GM12878 (cell line): ENCODE measurements at regions not wholly inside any gene's neighbourhood (a gene's known extent, or its start where the extent isn't known, plus 50 kb on each side); places are given as distances from the start of the nearest gene placed in this dataset.

ENCODE experiments used
- ATAC-seq: fragments of 200-7000 bp; cut with Tn5 transposase; 3 replicates; pipeline ENCODE4 v1.9.1; 2020; ENCODE audit warnings: mild to moderate bottlenecking, moderate library complexity
- BruUV-seq: library from RNA; stranded (reverse); fragments of 400-500 nt; replicated peaks from 2 replicates; lab custom pipeline; 2021; lab: Mats Ljungman, UMichigan
- CTCF ChIA-PET: fragments of 300-600 bp; sonication (Branson Sonifier 250); formaldehyde crosslinking; extraction: SDS; loops from one replicate; lab custom pipeline; 2021; ENCODE audit warnings: inconsistent platforms; lab: Yijun Ruan, JAX
- POLR2A ChIA-PET: fragments of 350-600 bp; formaldehyde crosslinking; extraction: SDS; loops from one replicate; lab custom pipeline; 2021; ENCODE audit warnings: inconsistent platforms; lab: Charles Lee
- RAD21 ChIA-PET: fragments of 300-600 bp; sonication (Branson Sonifier 250); formaldehyde crosslinking; loops from one replicate; lab custom pipeline; 2023; ENCODE audit warnings: antibody characterized with exemption; ENCODE audit not compliant: unreplicated experiment; lab: Charles Lee
- SMC1A ChIA-PET: fragments of 300-600 bp; sonication (Branson Sonifier 250); formaldehyde crosslinking; loops from one replicate; lab custom pipeline; 2023; ENCODE audit not compliant: unreplicated experiment, uncharacterized antibody; lab: Charles Lee
- DNase-seq: peaks from one replicate; pipeline ENCODE4 v3.0.0-alpha.2; 2011; ENCODE audit warnings: low read depth, low spot score
- FAIRE-seq: peaks from 3 replicates; lab custom pipeline; 2011; peaks lifted over from hg19 to GRCh38; lab: Jason Lieb, UNC
- H2AFZ ChIP-seq: 2 replicates; pipeline ENCODE4 v1.6.0; 2011; ENCODE audit warnings: low read depth, low read length, control low read depth; ENCODE audit not compliant: control insufficient read depth
- H3K27ac ChIP-seq: 2 replicates; pipeline ENCODE4 v1.5.1; 2011; ENCODE audit warnings: control low read depth; ENCODE audit not compliant: control insufficient read depth, insufficient read depth
- H3K27me3 ChIP-seq, 2 experiments: replicated peaks in 1 of 2; 2 replicates each; pipeline versions ENCODE4 v1.6.0 to v1.6.1; 2011; ENCODE audit warnings: low read length in 1 of 2; ENCODE audit not compliant: control insufficient read depth in 2 of 2, insufficient read depth in 2 of 2
- H3K36me3 ChIP-seq, 2 experiments: 2 replicates each; pipeline ENCODE4 v1.5.1; 2011; ENCODE audit warnings: low read length in 1 of 2; ENCODE audit not compliant: control insufficient read depth in 2 of 2, insufficient read depth in 2 of 2
- H3K4me1 ChIP-seq: 2 replicates; pipeline ENCODE4 v1.6.1; 2011; ENCODE audit warnings: mild to moderate bottlenecking, low read length, moderate library complexity, mixed read lengths; ENCODE audit not compliant: control insufficient read depth, insufficient read depth
- H3K4me2 ChIP-seq: 2 replicates; pipeline ENCODE4 v1.6.0; 2011; ENCODE audit warnings: control low read depth; ENCODE audit not compliant: control insufficient read depth, insufficient read depth
- H3K4me3 ChIP-seq: fragments of 200-600 bp; sonication (generic); 2 replicates; pipeline ENCODE4 v1.5.1; 2016
- H3K79me2 ChIP-seq: 2 replicates; pipeline ENCODE4 v1.6.0; 2011; ENCODE audit warnings: low read length; ENCODE audit not compliant: control insufficient read depth, insufficient read depth
- H3K9ac ChIP-seq: 2 replicates; pipeline ENCODE4 v1.8.0; 2011; ENCODE audit warnings: low read length, control low read depth, mixed read lengths; ENCODE audit not compliant: control insufficient read depth, insufficient read depth
- H3K9me3 ChIP-seq: replicated peaks from 3 replicates; pipeline ENCODE4 v1.5.1; 2011; ENCODE audit warnings: mild to moderate bottlenecking, low read length; ENCODE audit not compliant: control insufficient read depth, insufficient read depth
- H4K20me1 ChIP-seq: 2 replicates; pipeline ENCODE4 v1.6.0; 2011; ENCODE audit not compliant: control insufficient read depth, insufficient read depth
- ATF7 ChIP-seq: fragments of 450-650 bp; IDR thresholded peaks from 2 replicates; pipeline ENCODE4 v1.6.1; 2016; ENCODE audit warnings: low read depth, mild to moderate bottlenecking
- CREB1 ChIP-seq: IDR thresholded peaks from 2 replicates; pipeline ENCODE4 v1.6.1; 2012; ENCODE audit warnings: low read depth, mild to moderate bottlenecking, inconsistent platforms
- EP300 ChIP-seq, 2 experiments: fragments of 150-350 bp in 1 of 2; IDR thresholded peaks; 2 replicates each; pipeline ENCODE4 v1.6.1; 2011 to 2012; ENCODE audit warnings: low read depth in 2 of 2, low read length in 2 of 2, borderline replicate concordance in 1 of 2, improper control_type of control experiment in 1 of 2, inconsistent platforms in 1 of 2; ENCODE audit not compliant: control insufficient read depth in 1 of 2
- FOXK2 ChIP-seq: fragments of 450-650 bp; IDR thresholded peaks from 2 replicates; pipeline ENCODE4 v1.6.1; 2017; ENCODE audit warnings: mild to moderate bottlenecking, moderate library complexity
- FOXM1 ChIP-seq: IDR thresholded peaks from 2 replicates; pipeline ENCODE4 v1.6.1; 2012; ENCODE audit warnings: low read depth, mild to moderate bottlenecking, inconsistent platforms, low read length, moderate library complexity
- IKZF2 ChIP-seq, 2 experiments: fragments of 450-650 bp; IDR thresholded peaks; 2 replicates each; pipeline ENCODE4 v1.6.1; 2017; ENCODE audit warnings: mild to moderate bottlenecking in 2 of 2, moderate library complexity in 2 of 2
- MEF2A ChIP-seq: IDR thresholded peaks from 2 replicates; pipeline ENCODE4 v1.6.1; 2011; ENCODE audit warnings: low read depth, mild to moderate bottlenecking, low read length, moderate library complexity; ENCODE audit not compliant: insufficient read depth
- POLR2A ChIP-seq: IDR thresholded peaks from 2 replicates; pipeline ENCODE4 v1.6.1; 2011; ENCODE audit warnings: low read depth, mild to moderate bottlenecking, low read length
- POU2F2 ChIP-seq: IDR thresholded peaks from 3 replicates; pipeline ENCODE4 v1.6.1; 2011; ENCODE audit warnings: low read depth, mild to moderate bottlenecking, low read length, borderline replicate concordance
- RAD51 ChIP-seq: fragments of 450-650 bp; IDR thresholded peaks from 2 replicates; pipeline ENCODE4 v1.6.1; 2016; ENCODE audit warnings: moderate library complexity, mild to moderate bottlenecking, inconsistent platforms
- RBBP5 ChIP-seq: fragments of 200-600 bp; sonication (generic); conservative IDR thresholded peaks from 2 replicates; pipeline ENCODE4 v1.6.1; 2016
- RUNX3 ChIP-seq: IDR thresholded peaks from 2 replicates; pipeline ENCODE4 v1.6.1; 2012; ENCODE audit warnings: low read length, inconsistent platforms
- SIN3A ChIP-seq: IDR thresholded peaks from 2 replicates; pipeline ENCODE4 v1.6.1; 2012; ENCODE audit warnings: low read depth, low read length, improper control_type of control experiment
- SREBF1 ChIP-seq: IDR thresholded peaks from 2 replicates; pipeline ENCODE4 v1.6.1; 2012; ENCODE audit warnings: mild to moderate bottlenecking, low read length
- TARDBP ChIP-seq: IDR thresholded peaks from 2 replicates; pipeline ENCODE4 v1.6.1; 2016; ENCODE audit warnings: borderline replicate concordance
- ZZZ3 ChIP-seq: IDR thresholded peaks from 2 replicates; pipeline ENCODE4 v1.6.1; 2011; ENCODE audit warnings: low read depth; ENCODE audit not compliant: control insufficient read depth, insufficient read length
- WGBS: methylation state at CpG from one replicate; pipeline ENCODE4 v1.1.6; 2016; ENCODE audit warnings: low lambda C conversion rate; ENCODE audit not compliant: insufficient replicate concordance, insufficient coverage; ENCODE audit errors: missing lambda C conversion rate; 5-methylcytosine and 5-hydroxymethylcytosine counted together
- in situ Hi-C: fragments of 300-500 bp; cut with MboI; formaldehyde crosslinking; loops from 9 replicates; pipeline ENCODE4 v1.14.3; 2018; ENCODE audit warnings: mixed read lengths
- intact Hi-C: fragments of 100-400 bp; cut with micrococcal nuclease; formaldehyde crosslinking; loops from one replicate; pipeline ENCODE4 v1.14.2; 2022; ENCODE audit not compliant: unreplicated experiment
- TF ChIP-seq, protein P1 (sequence below): IDR thresholded peaks from 2 replicates; pipeline ENCODE4 v1.6.1; 2012; ENCODE audit warnings: low read length, inconsistent platforms
- TF ChIP-seq, protein P2 (sequence below): IDR thresholded peaks from 2 replicates; pipeline ENCODE4 v1.6.1; 2012; ENCODE audit warnings: improper control_type of control experiment, low read depth, low read length; ENCODE audit not compliant: insufficient replicate concordance
- TF ChIP-seq, protein P3 (sequence below): IDR thresholded peaks from 2 replicates; pipeline ENCODE4 v1.6.1; 2011; ENCODE audit warnings: mild to moderate bottlenecking, low read depth, low read length, moderate library complexity; ENCODE audit not compliant: insufficient replicate concordance

DNA sequence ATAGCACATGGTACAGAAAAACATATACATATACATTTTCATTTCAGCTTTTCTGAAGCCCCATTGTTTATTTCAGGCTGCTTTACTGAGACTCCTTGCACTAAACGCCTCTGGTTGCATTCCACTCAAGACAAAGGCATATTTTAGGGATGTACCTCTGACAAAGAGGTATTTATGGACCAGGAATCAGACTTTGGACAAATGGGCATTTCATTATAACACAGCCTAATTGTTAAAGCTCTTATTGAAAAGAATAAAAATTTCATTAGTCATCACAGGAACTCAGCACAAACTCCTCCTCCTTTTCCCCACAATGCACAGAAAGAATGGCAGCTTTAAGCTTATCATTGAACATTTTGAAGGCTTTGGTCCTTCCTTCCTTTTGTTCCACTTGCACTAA is 62.9 kb upstream of the UGT8 start (continued):
- TF ChIP-seq, protein P1, sequence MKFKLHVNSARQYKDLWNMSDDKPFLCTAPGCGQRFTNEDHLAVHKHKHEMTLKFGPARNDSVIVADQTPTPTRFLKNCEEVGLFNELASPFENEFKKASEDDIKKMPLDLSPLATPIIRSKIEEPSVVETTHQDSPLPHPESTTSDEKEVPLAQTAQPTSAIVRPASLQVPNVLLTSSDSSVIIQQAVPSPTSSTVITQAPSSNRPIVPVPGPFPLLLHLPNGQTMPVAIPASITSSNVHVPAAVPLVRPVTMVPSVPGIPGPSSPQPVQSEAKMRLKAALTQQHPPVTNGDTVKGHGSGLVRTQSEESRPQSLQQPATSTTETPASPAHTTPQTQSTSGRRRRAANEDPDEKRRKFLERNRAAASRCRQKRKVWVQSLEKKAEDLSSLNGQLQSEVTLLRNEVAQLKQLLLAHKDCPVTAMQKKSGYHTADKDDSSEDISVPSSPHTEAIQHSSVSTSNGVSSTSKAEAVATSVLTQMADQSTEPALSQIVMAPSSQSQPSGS: no peak

GRCh38 chr4:114537352-114537751 is 61.3 kb upstream of the UGT8 start:
- CTCF ChIA-PET: interaction anchor here (0.6 kb wide), 1 partner anchor 175 kb away, joined by 5 read pairs; no protein-coding TSS in a partner anchor
- Histone ChIP-seq H3K36me3 (no peaks in the 10 kb centered on the region), H3K9ac (no peak overlapping the region), H3K27ac (no peak overlapping the region), H3K4me3 (no peak overlapping the region), H3K9me3 (no peaks in the 10 kb centered on the region), H4K20me1 (no peaks in the 10 kb centered on the region), H3K79me2 (no peaks in the 10 kb centered on the region), H3K4me2 (no peak overlapping the region), H2AFZ (no peak overlapping the region), H3K4me1 (no peaks in the 10 kb centered on the region), H3K27me3 (no peaks in the 10 kb centered on the region)
- DNase-seq (no peak), FAIRE-seq (no peak), ATAC-seq (no peak)
- POLR2A ChIA-PET: no interaction called here
- intact Hi-C loops: no loop called here
- no TSS peak for BruUV-seq
- WGBS: 76% methylated on average over 3 of the region's 3 CpGs
- RAD21 ChIA-PET: no interaction called here
- in situ Hi-C loops: no loop called here
- SMC1A ChIA-PET: no interaction called here
- TF ChIP-seq, protein P2, sequence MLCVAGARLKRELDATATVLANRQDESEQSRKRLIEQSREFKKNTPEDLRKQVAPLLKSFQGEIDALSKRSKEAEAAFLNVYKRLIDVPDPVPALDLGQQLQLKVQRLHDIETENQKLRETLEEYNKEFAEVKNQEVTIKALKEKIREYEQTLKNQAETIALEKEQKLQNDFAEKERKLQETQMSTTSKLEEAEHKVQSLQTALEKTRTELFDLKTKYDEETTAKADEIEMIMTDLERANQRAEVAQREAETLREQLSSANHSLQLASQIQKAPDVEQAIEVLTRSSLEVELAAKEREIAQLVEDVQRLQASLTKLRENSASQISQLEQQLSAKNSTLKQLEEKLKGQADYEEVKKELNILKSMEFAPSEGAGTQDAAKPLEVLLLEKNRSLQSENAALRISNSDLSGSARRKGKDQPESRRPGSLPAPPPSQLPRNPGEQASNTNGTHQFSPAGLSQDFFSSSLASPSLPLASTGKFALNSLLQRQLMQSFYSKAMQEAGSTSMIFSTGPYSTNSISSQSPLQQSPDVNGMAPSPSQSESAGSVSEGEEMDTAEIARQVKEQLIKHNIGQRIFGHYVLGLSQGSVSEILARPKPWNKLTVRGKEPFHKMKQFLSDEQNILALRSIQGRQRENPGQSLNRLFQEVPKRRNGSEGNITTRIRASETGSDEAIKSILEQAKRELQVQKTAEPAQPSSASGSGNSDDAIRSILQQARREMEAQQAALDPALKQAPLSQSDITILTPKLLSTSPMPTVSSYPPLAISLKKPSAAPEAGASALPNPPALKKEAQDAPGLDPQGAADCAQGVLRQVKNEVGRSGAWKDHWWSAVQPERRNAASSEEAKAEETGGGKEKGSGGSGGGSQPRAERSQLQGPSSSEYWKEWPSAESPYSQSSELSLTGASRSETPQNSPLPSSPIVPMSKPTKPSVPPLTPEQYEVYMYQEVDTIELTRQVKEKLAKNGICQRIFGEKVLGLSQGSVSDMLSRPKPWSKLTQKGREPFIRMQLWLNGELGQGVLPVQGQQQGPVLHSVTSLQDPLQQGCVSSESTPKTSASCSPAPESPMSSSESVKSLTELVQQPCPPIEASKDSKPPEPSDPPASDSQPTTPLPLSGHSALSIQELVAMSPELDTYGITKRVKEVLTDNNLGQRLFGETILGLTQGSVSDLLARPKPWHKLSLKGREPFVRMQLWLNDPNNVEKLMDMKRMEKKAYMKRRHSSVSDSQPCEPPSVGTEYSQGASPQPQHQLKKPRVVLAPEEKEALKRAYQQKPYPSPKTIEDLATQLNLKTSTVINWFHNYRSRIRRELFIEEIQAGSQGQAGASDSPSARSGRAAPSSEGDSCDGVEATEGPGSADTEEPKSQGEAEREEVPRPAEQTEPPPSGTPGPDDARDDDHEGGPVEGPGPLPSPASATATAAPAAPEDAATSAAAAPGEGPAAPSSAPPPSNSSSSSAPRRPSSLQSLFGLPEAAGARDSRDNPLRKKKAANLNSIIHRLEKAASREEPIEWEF: no peak
- TF ChIP-seq IKZF2 (IDR thresholded peaks at IDR 0.05) (no peak), CREB1 (no peak), POU2F2 (no peak), EP300 (IDR thresholded peaks at IDR 0.05; ENCODE audit: borderline replicate concordance in 1 of 2, control insufficient read depth in 1 of 2, low read depth in 2 of 2, low read length in 2 of 2) (no peak), FOXM1 (no peak), FOXK2 (no peak), RAD51 (no peak), RBBP5 (no peak), ATF7 (no peak), RUNX3 (no peak), MEF2A (no peak), TARDBP (no peak), POLR2A (no peak), SREBF1 (no peak), ZZZ3 (no peak), SIN3A (no peak)
- TF ChIP-seq, protein P3, sequence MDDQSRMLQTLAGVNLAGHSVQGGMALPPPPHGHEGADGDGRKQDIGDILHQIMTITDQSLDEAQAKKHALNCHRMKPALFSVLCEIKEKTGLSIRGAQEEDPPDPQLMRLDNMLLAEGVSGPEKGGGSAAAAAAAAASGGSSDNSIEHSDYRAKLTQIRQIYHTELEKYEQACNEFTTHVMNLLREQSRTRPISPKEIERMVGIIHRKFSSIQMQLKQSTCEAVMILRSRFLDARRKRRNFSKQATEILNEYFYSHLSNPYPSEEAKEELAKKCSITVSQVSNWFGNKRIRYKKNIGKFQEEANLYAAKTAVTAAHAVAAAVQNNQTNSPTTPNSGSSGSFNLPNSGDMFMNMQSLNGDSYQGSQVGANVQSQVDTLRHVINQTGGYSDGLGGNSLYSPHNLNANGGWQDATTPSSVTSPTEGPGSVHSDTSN: no peak
